ENCODE measurements at regions not wholly inside any gene's neighbourhood (a gene's known extent, or its start where the extent isn't known, plus 50 kb on each side); places are given as distances from the start of the nearest gene placed in this dataset.

- peaks cover 0 to 5% (median 2%) of the 10 kb centered on the region in 4 donors for H3K4me1 ChIP-seq
- H3K4me3 ChIP-seq, result no peak overlapping the region
- no peak overlapping the region for H3K27ac ChIP-seq
- DNase-seq, result no peak
- H3K9me3 ChIP-seq, result peaks cover 0 to 5% (median 0%) of the 10 kb centered on the region in 4 donors
- H3K36me3 ChIP-seq, result no peaks in the 10 kb centered on the region
- 91 to 100% (median 93%) methylated on average over 3 of the region's 3 CpGs for whole genome bisulfite sequencing, 5 donors
- H3K27me3 ChIP-seq, result no peaks in the 10 kb centered on the region
- no peak for TF ChIP-seq EP300 (IDR thresholded peaks at IDR 0.05)
- TF ChIP-seq POLR2A (IDR thresholded peaks at IDR 0.05), result no peak
- no peak for TF ChIP-seq POLR2AphosphoS5 (IDR thresholded peaks at IDR 0.05)
- TF ChIP-seq CTCF (IDR thresholded peaks at IDR 0.05), result no peak
- intact Hi-C loops (cut with DNase I; ENCODE audit: low total_unique reads), result no loop called here
These were observed 265.4 kb upstream of the FOXF1 start for GRCh38 chr16:86244936-86245335.

DNA sequence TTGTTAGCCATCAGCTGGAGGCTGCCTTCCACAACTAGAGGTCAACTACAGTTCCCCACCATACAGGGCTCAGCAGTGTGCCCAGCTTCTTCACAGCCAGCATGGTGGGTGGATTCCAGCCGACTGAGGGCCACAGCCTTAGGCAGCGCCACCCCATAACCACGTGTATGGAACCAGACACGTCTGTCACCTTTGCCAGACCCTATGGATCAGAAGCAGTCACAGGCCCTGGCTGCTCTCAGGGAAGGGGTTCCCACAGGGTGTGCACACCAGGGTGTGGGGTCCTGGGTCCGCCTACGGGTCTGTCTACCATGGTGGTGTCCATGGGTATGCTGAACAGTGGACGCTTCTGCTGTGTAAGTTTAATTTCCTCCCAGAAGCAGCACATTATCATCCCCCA lies 265.0 kb upstream of the FOXF1 start:
- Histone ChIP-seq H3K4me1 (peaks cover 0 to 5% (median under 1%) of the 10 kb centered on the region in 4 donors), H3K9me3 (peaks cover 0 to 5% (median 0%) of the 10 kb centered on the region in 4 donors), H3K36me3 (no peaks in the 10 kb centered on the region), H3K27me3 (no peaks in the 10 kb centered on the region), H3K27ac (no peak overlapping the region), H3K4me3 (no peak overlapping the region)
- WGBS, 5 donors, result 79 to 95% (median 85%) methylated on average over 7 of the region's 7 CpGs
- intact Hi-C loops (cut with DNase I; ENCODE audit: low total_unique reads), result no loop called here
- DNase-seq, result no peak
- TF ChIP-seq POLR2AphosphoS5 (IDR thresholded peaks at IDR 0.05) (no peak), CTCF (IDR thresholded peaks at IDR 0.05) (no peak), EP300 (IDR thresholded peaks at IDR 0.05) (no peak), POLR2A (IDR thresholded peaks at IDR 0.05) (no peak)

DNA sequence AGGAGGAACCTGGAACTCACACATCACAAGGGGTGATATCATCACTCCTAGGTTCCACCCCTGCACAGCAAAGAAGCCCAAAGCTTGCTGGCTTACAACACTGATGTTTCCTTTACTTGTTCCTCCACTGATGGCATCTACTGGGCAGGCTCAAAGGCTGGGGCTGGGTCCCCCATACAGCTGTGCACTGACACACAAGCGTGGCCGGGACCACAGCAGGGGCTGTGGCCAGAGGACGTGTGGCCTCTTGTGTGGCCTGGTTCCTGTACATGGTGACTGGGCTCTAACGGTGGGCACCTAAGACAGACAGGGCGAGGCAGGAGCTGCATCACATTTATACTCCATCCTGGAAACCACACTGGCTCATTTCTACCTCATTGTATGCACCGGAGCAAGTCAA lies 264.4 kb upstream of the FOXF1 start:
- DNase-seq, result no peak
- Histone ChIP-seq H3K36me3 (no peaks in the 10 kb centered on the region), H3K27ac (no peak overlapping the region), H3K9me3 (peaks cover 0 to 5% (median 0%) of the 10 kb centered on the region in 4 donors), H3K4me1 (peaks cover 0 to 5% (median 0%) of the 10 kb centered on the region in 4 donors), H3K27me3 (no peaks in the 10 kb centered on the region), H3K4me3 (no peak overlapping the region)
- intact Hi-C loops (cut with DNase I; ENCODE audit: low total_unique reads), result no loop called here
- TF ChIP-seq EP300 (IDR thresholded peaks at IDR 0.05) (no peak), POLR2A (IDR thresholded peaks at IDR 0.05) (no peak), POLR2AphosphoS5 (IDR thresholded peaks at IDR 0.05) (no peak), CTCF (IDR thresholded peaks at IDR 0.05) (no peak)
- 80 to 94% (median 88%) methylated on average over 6 of the region's 6 CpGs for WGBS, 5 donors

GRCh38 chr16:86248310-86248905 lies 261.9 kb upstream of the FOXF1 start:
- DNase-seq, result no peak
- 60 to 83% (median 76%) methylated on average over 9 of the region's 9 CpGs for WGBS, 5 donors
- Histone ChIP-seq H3K4me3 (no peak overlapping the region), H3K27ac (no peak overlapping the region), H3K27me3 (no peaks in the 10 kb centered on the region), H3K36me3 (no peaks in the 10 kb centered on the region), H3K9me3 (peaks cover 0 to 5% (median 0%) of the 10 kb centered on the region in 4 donors), H3K4me1 (no peaks in the 10 kb centered on the region)
- TF ChIP-seq CTCF (IDR thresholded peaks at IDR 0.05), result no peak
- intact Hi-C loops (cut with DNase I; ENCODE audit: low total_unique reads), result no loop called here
